HG03575 (cell line): ENCODE measurements at regions not wholly inside any gene's neighbourhood (a gene's known extent, or its start where the extent isn't known, plus 50 kb on each side); places are given as distances from the start of the nearest gene placed in this dataset.

Experiments used
- ATAC-seq: cut with Tn5 transposase; IDR thresholded peaks from one replicate; pipeline ENCODE4 v1.9.1; 2021; ENCODE audit not compliant: unreplicated experiment, insufficient number of reproducible peaks, low FRiP score; ENCODE audit errors: extremely low read depth

GRCh38 chr5:45017568-45017967, 208.8 kb downstream of the MRPS30 start:
- ATAC-seq: no peak

- ATAC-seq: no peak
These were observed 220.8 kb downstream of the MRPS30 start for GRCh38 chr5:45029553-45029952.

GRCh38 chr5:45035991-45036390, 227.2 kb downstream of the MRPS30 start:
- no peak for ATAC-seq

- no peak for ATAC-seq
These were observed 229.2 kb downstream of the MRPS30 start for GRCh38 chr5:45037927-45038326.

- ATAC-seq: peak; percentile 78
These were observed 229.7 kb downstream of the MRPS30 start for GRCh38 chr5:45038366-45038987.

- no peak for ATAC-seq
These were observed 233.5 kb downstream of the MRPS30 start for GRCh38 chr5:45042283-45042682.

GRCh38 chr5:45057564-45057963, 248.8 kb downstream of the MRPS30 start:
- no peak for ATAC-seq

- ATAC-seq: no peak
These were observed 252.0 kb downstream of the MRPS30 start for GRCh38 chr5:45060724-45061123.

- ATAC-seq: no peak
These were observed 253.3 kb downstream of the MRPS30 start for GRCh38 chr5:45062044-45062443.

GRCh38 chr5:45081082-45081481, 272.3 kb downstream of the MRPS30 start:
- ATAC-seq: no peak

GRCh38 chr5:45089870-45090269, 281.1 kb downstream of the MRPS30 start:
- ATAC-seq: no peak

GRCh38 chr5:45093377-45093776, 284.6 kb downstream of the MRPS30 start:
- ATAC-seq: no peak

- ATAC-seq: no peak
These were observed 286.2 kb downstream of the MRPS30 start for GRCh38 chr5:45094876-45095440.

- ATAC-seq: peak; percentile 80
These were observed 289.7 kb downstream of the MRPS30 start for GRCh38 chr5:45098483-45098882.

GRCh38 chr5:45101146-45101545, 292.4 kb downstream of the MRPS30 start:
- no peak for ATAC-seq

- ATAC-seq: no peak
These were observed 296.8 kb downstream of the MRPS30 start for GRCh38 chr5:45105491-45105994.

- ATAC-seq: no peak
These were observed 300.3 kb downstream of the MRPS30 start for GRCh38 chr5:45109062-45109461.

GRCh38 chr5:45109636-45110035, 300.9 kb downstream of the MRPS30 start:
- no peak for ATAC-seq

GRCh38 chr5:45110399-45110798, 301.7 kb downstream of the MRPS30 start:
- ATAC-seq: no peak

GRCh38 chr5:45113726-45114125, 305.0 kb downstream of the MRPS30 start:
- no peak for ATAC-seq

- ATAC-seq: no peak
These were observed 324.2 kb downstream of the MRPS30 start for GRCh38 chr5:45132972-45133371.
